HEK293T (cell line): ENCODE measurements at regions not wholly inside any gene's neighbourhood (a gene's known extent, or its start where the extent isn't known, plus 50 kb on each side); places are given as distances from the start of the nearest gene placed in this dataset.

Source experiments
- BHLHE40 ChIP-seq: fragments of 450-650 bp; IDR thresholded peaks from 2 replicates; pipeline ENCODE4 v1.6.1; 2016; ENCODE audit warnings: mild to moderate bottlenecking, moderate library complexity, borderline replicate concordance
- ELF4 ChIP-seq: fragments of 450-650 bp; IDR thresholded peaks from 2 replicates; pipeline ENCODE4 v1.6.1; 2017; ENCODE audit warnings: antibody characterized with exemption
- FOXK2 ChIP-seq: fragments of 450-650 bp; IDR thresholded peaks from 2 replicates; pipeline ENCODE4 v1.6.1; 2016; ENCODE audit warnings: mild to moderate bottlenecking
- SP1 ChIP-seq: fragments of 450-650 bp; IDR thresholded peaks from 2 replicates; pipeline ENCODE4 v1.6.1; 2017
- SUZ12 ChIP-seq: fragments of 450-650 bp; IDR thresholded peaks from 2 replicates; pipeline ENCODE4 v1.6.1; 2016; ENCODE audit warnings: mild to moderate bottlenecking
- TARDBP ChIP-seq: fragments of 450-650 bp; IDR thresholded peaks from 2 replicates; pipeline ENCODE4 v1.6.1; 2016

DNA sequence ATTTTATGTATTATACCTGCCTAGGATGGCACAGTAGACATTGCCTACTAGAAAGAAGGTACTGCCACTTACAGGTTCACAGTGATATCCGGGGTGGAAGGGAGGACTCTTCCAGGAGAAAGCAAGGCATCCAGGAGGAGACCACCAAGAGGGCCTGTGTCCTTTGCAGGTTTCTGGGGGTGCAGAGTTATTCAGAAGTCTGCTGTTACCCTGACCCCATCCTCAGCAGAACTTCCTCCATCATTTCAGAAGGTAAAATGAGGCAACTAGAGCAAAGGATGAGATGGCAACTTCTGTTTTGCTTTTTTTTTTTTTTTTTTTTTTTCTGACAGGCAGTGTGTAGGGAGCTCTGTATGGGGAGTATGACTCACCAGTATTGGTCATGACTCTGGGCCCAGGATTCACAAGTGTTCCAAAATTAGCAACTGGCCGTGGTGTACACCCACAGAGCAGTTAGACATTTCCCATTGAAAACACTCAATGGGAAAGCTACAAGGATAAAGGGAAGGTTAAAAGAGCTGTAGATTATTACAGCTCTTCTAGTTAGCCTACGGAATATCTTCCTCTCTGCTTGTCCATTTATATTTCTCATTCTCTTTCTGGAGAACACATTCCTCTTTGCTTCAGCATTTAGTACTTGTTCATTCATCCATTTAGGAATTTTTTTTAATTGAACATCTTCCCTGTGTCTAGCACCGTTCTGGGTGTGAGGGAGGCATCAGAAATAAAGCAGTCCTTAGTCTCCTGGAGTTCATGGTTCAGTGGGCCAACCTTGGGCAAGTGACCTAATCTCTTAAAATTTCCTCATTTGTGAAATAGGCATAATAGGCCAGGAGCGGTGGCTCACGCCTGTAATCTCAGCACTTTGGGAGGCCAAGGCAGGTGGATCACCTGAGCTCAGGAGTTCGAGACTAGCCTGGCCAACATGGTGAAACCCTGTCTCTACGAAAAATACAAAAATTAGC is 50.5 kb upstream of the PPP2R5A start:
- no peak for TF ChIP-seq TARDBP
- no peak for TF ChIP-seq SUZ12
- no peak for TF ChIP-seq BHLHE40
- TF ChIP-seq SP1, result no peak
- no peak for TF ChIP-seq ELF4
- TF ChIP-seq FOXK2, result no peak
